HG03442 (cell line): ENCODE measurements at regions not wholly inside any gene's neighbourhood (a gene's known extent, or its start where the extent isn't known, plus 50 kb on each side); places are given as distances from the start of the nearest gene placed in this dataset.

ENCODE experiments used
- ATAC-seq: cut with Tn5 transposase; IDR thresholded peaks from one replicate; pipeline ENCODE4 v1.9.1; 2021; ENCODE audit warnings: mild to moderate bottlenecking, moderate library complexity; ENCODE audit not compliant: unreplicated experiment

DNA sequence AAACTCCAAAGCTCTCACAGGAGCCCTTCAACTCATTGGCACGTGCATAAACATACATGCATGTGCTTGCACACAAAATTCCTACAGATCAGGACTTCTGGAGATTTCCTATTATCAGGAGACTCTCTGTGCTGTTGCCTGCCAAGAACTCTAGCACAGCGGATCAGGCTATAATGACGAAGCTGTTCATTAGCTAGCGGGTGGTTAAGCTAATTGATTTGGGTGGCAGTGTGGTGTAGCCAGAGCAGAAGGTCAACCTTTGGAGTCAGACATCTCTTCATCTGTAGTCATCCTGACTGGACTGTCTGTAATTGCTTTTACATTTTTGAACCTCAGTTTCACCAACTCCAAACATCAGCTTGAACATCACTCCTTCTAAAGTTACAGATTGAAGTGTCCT is 69.0 kb downstream of the KIF2B start:
- no peak for ATAC-seq

GRCh38 chr17:53892222-53892621 is 69.5 kb downstream of the KIF2B start:
- no peak for ATAC-seq

- no peak for ATAC-seq
Observed at GRCh38 chr17:53894591-53894990, 71.9 kb downstream of the KIF2B start.

DNA sequence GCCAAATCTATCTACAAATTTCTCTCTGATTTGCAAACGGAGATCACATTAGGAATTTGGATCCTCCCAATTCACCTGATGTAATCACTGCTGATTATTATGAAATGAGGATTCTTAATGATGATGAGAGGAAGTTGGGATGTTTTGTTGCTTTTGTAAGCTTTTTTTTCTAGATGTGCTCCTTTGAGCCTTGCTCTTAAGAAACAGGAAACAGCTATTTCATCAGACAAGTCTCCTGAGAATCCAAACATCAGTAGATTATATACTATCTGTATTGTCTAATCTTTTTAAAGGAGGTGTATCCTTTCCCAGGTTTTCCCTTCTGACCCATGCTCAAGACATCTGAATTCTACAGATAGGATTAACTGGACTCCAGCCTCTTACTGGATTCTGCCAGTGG is 73.3 kb downstream of the KIF2B start:
- ATAC-seq, result no peak

- ATAC-seq, result no peak
Observed at GRCh38 chr17:53900951-53901350, 78.2 kb downstream of the KIF2B start.

GRCh38 chr17:53907435-53907834 is 84.7 kb downstream of the KIF2B start:
- ATAC-seq, result no peak

DNA sequence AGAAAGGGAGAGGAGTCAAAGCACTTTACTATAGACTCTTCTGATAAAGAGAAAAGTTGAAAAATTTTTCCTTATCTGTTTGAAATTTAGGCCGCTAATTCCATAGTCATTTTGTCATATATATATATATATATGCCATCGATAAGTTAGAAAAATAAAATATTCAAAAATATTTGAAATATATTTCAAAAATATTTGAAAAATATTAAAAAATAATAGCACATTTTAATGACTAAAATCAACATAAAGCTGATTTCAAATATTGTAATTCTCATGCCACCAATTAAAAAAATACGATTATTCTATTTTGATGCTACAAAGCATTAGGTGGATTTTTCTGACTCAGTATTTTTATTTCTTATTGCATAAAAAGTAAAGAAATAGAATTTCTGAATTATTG is 87.1 kb downstream of the KIF2B start:
- ATAC-seq, result no peak

DNA sequence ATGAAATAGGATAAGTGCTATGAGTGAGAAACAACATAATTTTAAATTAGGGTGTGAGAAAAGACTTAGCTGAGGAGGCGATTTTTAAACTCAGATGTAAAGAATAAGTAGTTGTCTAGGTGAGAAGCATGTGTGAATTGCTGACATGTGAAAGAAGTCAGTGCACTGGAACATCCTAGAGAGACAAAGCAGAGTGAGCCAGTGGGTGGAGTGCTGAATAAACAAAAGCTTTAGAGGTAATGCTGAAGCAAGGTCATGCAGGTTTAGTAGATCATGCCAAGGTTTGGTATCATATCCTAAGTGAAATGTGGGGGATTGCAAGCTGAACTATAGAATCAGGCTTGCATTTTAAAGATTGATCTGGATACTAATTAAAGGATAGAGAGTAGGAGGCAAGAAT is 89.4 kb downstream of the KIF2B start:
- ATAC-seq, result no peak

GRCh38 chr17:53919356-53919755 is 96.6 kb downstream of the KIF2B start:
- no peak for ATAC-seq

- ATAC-seq, result no peak
Observed at GRCh38 chr17:53924530-53925455, 102.1 kb downstream of the KIF2B start.

- ATAC-seq, result no peak
Observed at GRCh38 chr17:53932386-53932785, 109.7 kb downstream of the KIF2B start.

- ATAC-seq, result no peak
Observed at GRCh38 chr17:53934931-53935330, 112.2 kb downstream of the KIF2B start.

DNA sequence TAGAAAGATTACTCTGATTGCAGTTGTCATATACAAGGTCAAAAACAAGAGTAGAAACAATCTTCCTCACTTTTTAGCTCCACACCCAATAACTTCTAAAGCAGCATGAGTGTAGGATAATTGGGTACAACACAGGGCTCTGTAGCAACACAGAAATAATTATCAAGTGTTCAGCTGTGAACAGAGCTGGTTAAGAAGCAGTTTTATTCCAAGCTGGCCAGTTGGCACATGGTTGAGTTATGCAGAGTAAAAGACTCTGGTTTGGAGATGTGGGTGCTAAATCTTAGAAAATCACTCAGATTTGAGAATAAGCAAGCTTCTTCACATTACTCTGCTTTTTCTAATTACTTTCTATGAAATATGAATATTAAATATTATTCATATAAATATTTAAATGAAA is 118.5 kb downstream of the KIF2B start:
- ATAC-seq, result no peak

- no peak for ATAC-seq
Observed at GRCh38 chr17:53942436-53942835, 119.7 kb downstream of the KIF2B start.

DNA sequence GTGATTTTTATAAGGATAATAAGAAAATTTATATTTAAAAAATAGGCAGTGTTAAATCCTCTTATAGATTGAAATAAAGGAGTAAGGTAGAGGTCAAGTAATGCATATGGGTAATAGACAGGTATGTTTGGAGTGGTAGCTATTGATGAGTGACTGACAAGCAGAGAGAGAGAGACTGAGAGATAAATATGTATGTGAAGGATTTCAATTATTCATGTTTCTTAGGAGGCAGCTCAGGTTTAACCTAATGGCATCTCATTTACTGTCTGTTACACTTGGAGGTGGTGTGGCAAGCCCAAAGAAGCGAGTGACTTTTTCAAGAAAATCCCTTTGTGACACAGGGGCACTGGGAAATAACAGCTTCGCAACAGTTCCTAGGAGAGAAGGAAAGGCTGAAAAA is 120.2 kb downstream of the KIF2B start:
- ATAC-seq, result no peak

DNA sequence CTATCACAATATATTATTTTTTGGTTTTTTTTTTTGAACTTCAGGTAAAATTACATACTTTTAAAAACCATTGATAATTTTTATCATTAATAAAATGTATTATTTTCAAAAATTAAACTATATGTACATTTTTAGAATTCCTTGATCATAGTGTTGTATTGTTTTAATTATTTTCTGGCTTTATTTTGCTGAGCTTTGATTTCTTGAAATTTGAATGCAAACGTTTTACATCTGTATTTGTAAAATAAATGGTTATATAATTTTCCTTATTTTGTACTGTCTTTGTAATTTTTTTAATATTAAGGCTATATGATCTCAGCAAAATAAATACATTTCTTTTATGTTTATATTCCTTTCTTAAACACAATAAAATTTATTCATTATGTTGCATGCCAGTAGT is 125.6 kb downstream of the KIF2B start:
- ATAC-seq, result no peak

DNA sequence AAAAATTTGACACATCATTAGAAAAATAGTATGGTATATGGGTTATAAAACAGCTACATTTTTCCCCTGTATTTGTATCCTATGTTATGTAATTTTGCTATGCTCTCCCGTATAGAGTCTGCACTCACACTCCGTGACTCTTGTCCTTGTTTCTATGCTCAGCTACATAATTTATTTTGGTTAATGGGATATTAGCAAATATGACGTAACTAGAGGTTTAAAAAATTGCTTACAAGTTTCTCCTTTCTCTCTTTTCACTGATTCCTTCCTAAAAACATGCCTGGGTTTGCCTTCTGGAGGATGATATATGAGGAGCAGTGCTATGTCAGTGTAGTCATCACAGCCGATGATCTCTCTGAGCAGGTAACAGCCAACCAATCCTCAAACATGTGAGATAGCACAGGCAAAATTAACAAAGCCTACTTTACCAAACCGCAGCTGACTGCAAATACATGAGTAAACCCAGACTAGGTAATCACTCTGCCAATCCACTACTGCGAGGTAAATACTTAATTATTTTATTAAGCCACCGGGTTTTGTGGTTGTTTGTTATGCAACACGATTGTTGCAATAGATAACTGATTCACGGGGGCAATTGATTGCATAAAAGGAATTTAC is 126.9 kb downstream of the KIF2B start:
- ATAC-seq, result no peak

- ATAC-seq, result no peak
Observed at GRCh38 chr17:53950207-53950857, 127.6 kb downstream of the KIF2B start.

DNA sequence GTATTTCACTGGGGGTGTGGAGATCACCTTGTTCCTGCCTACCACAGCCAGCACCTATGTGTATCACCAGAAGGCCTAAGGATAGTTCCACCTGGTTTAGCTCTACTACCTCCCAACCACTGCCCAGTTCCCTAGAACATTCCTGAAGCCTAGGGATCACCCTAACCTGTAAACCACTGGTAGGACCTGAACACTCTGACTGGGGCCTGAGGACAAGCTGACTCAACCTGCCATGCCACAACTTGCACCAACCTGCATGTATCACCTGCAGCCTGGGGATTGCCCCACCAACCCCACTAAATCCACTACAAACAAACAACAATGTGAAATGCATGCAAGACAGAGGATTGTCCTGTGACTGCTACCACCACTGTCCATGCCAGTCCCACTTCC is 128.1 kb downstream of the KIF2B start:
- ATAC-seq, result no peak

DNA sequence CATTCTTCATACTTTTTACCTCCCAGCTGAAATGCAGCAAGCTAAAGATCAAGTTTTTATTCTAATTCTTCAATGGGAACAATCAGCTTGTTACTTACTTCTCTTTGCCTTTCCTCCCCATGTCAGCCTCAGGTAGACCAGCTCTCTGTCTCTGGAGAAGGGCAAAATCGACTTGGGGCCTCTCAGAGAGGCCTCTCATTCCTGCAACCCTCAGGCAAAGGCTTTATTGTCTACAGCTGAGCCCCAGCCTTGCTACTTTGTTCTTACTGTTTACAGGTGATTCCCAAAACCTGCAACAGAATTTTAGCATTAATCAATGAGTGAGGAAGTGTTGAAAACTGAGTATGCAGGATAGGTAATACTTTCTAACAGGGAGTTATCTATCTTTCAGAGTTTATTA is 148.6 kb downstream of the KIF2B start:
- no peak for ATAC-seq

GRCh38 chr17:53979991-53980390 is 157.3 kb downstream of the KIF2B start:
- no peak for ATAC-seq

DNA sequence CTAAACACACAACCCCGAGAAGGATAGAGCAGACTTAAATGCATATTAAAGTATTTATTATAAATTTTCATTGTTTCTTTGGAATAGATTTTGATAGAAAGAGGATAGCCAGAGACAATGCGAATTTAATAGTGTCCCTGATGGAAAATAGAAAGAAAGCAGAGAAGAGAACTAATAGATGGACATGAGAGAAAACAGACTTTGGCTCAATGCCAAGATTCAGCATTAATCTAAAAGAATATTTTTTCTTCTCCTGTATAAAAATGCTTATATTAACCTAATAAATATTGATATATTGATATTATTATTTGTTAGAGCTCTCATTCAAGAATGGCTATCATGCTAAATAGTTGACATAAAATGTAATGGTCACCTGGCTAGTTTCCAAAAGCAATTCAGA is 173.4 kb downstream of the KIF2B start:
- no peak for ATAC-seq
